ENCODE measurements at regions not wholly inside any gene's neighbourhood (a gene's known extent, or its start where the extent isn't known, plus 50 kb on each side); places are given as distances from the start of the nearest gene placed in this dataset.
A peak's percentile ranks its signal among the peaks of the same experiment; 100 is the strongest.

- no peaks in the 10 kb centered on the region for H3K9me3 ChIP-seq
- peaks cover 12% of the 10 kb centered on the region for H3K4me1 ChIP-seq
- no peak for TF ChIP-seq CTCF (IDR thresholded peaks at IDR 0.05)
- no peak overlapping the region for H3K4me3 ChIP-seq
- intact Hi-C loops (cut with DNase I), result no loop called here
- DNase-seq, result no peak
- no peak for ATAC-seq
- peak overlapping the region; percentile 58 for H3K27ac ChIP-seq
- H3K36me3 ChIP-seq, result no peaks in the 10 kb centered on the region
- no peaks in the 10 kb centered on the region for H3K27me3 ChIP-seq (ENCODE audit: low read depth)
Observed at GRCh38 chr7:45240273-45240771, 82.7 kb downstream of the RAMP3 start.

- H3K27me3 ChIP-seq (ENCODE audit: low read depth), result no peaks in the 10 kb centered on the region
- intact Hi-C loops (cut with DNase I), result no loop called here
- no peak overlapping the region for H3K4me3 ChIP-seq
- ATAC-seq, result no peak
- no peak for TF ChIP-seq CTCF (IDR thresholded peaks at IDR 0.05)
- H3K9me3 ChIP-seq, result no peaks in the 10 kb centered on the region
- peak overlapping the region; percentile 58 for H3K27ac ChIP-seq
- H3K4me1 ChIP-seq, result peaks cover 12% of the 10 kb centered on the region
- no peak for DNase-seq
- no peaks in the 10 kb centered on the region for H3K36me3 ChIP-seq
Observed at GRCh38 chr7:45240926-45241325, 83.3 kb downstream of the RAMP3 start.

GRCh38 chr7:45241339-45242109, 83.9 kb downstream of the RAMP3 start:
- no peak for TF ChIP-seq CTCF (IDR thresholded peaks at IDR 0.05)
- DNase-seq (no peak), ATAC-seq (peak in 1 of 2 donors; percentile 43)
- no peaks in the 10 kb centered on the region for H3K9me3 ChIP-seq
- H3K27ac ChIP-seq, result peak overlapping the region; percentile 58
- peaks cover 12% of the 10 kb centered on the region for H3K4me1 ChIP-seq
- H3K27me3 ChIP-seq (ENCODE audit: low read depth), result no peaks in the 10 kb centered on the region
- intact Hi-C loops (cut with DNase I), result no loop called here
- no peak overlapping the region for H3K4me3 ChIP-seq
- no peaks in the 10 kb centered on the region for H3K36me3 ChIP-seq

GRCh38 chr7:45242261-45242660, 84.7 kb downstream of the RAMP3 start:
- Histone ChIP-seq H3K9me3 (no peaks in the 10 kb centered on the region), H3K4me3 (no peak overlapping the region), H3K4me1 (peaks cover 12% of the 10 kb centered on the region), H3K27me3 (ENCODE audit: low read depth) (no peaks in the 10 kb centered on the region), H3K36me3 (no peaks in the 10 kb centered on the region), H3K27ac (peak overlapping the region; percentile 58)
- no peak for ATAC-seq
- no peak for DNase-seq
- no peak for TF ChIP-seq CTCF (IDR thresholded peaks at IDR 0.05)
- intact Hi-C loops (cut with DNase I), result no loop called here

- DNase-seq (no peak), ATAC-seq (no peak)
- Histone ChIP-seq H3K27me3 (ENCODE audit: low read depth) (no peaks in the 10 kb centered on the region), H3K4me3 (no peak overlapping the region), H3K4me1 (peaks cover 12% of the 10 kb centered on the region), H3K27ac (peak overlapping the region; percentile 36), H3K36me3 (no peaks in the 10 kb centered on the region), H3K9me3 (no peaks in the 10 kb centered on the region)
- no peak for TF ChIP-seq CTCF (IDR thresholded peaks at IDR 0.05)
- intact Hi-C loops (cut with DNase I), result no loop called here
Observed at GRCh38 chr7:45242698-45243097, 85.1 kb downstream of the RAMP3 start.

Measured in lower lobe of right lung (tissue), 2 donors.